ENCODE measurements at regions not wholly inside any gene's neighbourhood (a gene's known extent, or its start where the extent isn't known, plus 50 kb on each side); places are given as distances from the start of the nearest gene placed in this dataset.
A peak's percentile ranks its signal among the peaks of the same experiment; 100 is the strongest.
"Not testable (repeated sequence)": the region's sequence is repeated elsewhere in the genome, so short reads cannot be mapped to it uniquely, and the experiment has no call there.

GRCh38 chrX:83749736-83750135 is 111.2 kb upstream of the CYLC1 start:
- DNase-seq (ENCODE audit: low spot score), result not testable (repeated sequence)

DNA sequence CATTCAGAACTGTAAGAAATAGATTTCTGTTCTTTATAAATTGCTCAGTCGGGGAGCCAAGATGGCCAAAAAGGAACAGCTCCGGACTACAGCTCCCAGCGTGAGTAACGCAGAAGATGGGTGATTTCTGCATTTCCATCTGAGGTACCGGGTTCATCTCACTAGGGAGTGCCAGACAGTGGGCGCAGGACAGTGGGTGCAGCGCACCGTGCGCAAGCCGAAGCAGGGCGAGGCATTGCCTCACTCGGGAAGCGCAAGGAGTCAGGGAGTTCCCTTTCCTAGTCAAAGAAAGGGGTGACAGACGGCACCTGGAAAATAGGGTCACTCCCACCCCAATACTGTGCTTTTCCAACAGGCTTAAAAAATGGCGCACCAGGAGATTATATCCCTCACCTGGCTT is 110.5 kb upstream of the CYLC1 start:
- not testable (repeated sequence) for DNase-seq (ENCODE audit: low spot score)

DNA sequence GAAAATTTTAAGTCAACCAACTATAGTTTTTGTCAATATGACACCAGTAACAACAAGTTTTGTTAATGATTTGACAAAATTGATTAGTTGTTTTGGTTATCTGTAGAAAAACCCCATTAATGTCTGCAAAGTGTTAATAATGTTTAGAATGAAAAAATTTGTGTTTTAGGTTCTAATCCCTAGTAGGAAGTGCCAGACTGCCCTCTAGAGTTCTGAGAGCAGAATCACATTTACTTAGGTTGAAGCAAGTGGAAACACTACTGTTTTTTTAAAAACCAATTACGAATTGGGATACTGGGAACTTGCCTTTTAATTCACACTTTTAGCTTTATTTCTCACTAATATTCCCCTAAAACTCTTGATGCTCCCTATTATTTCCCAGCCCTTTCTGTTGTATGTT is 101.1 kb upstream of the CYLC1 start:
- peak; percentile 4 for DNase-seq (ENCODE audit: low spot score)

DNA sequence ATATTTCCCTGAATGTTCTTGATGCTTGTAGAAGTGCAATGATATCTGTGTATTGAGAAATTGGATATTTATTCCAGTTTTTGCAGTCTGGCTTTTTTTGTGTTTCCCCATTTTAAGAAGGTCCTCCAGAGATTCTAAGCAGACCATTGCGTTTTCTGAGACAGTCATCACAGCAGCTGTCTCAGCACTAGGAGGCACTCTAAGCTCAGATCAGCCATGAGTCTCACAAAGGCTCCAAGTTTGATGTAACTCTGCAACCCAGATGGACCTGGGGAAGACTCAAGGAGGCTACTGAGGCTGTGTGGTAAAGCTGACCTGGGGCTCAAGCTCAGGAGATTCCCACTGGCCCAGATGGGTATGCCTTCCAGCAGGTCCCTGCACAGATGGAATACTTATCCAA is 89.3 kb upstream of the CYLC1 start:
- DNase-seq (ENCODE audit: low spot score), result no peak

Data from COLO829 (cell line).